RWPE2 (cell line): ENCODE measurements at regions not wholly inside any gene's neighbourhood (a gene's known extent, or its start where the extent isn't known, plus 50 kb on each side); places are given as distances from the start of the nearest gene placed in this dataset.

Experiments
- ATAC-seq: fragments of 200-7000 bp; cut with Tn5 transposase; 3 replicates; pipeline ENCODE4 v1.9.1; 2021; ENCODE audit warnings: low read depth
- DNase-seq: peaks from one replicate; pipeline ENCODE4 v3.0.0-alpha.2; 2020; ENCODE audit warnings: low spot score
- H3K27ac ChIP-seq: fragments of 450-650 bp; 2 replicates; pipeline ENCODE4 v1.5.1; 2017; ENCODE audit warnings: mild to moderate bottlenecking; ENCODE audit not compliant: poor library complexity, severe bottlenecking
- H3K27me3 ChIP-seq: fragments of 250-450 bp; sonication (Bioruptor Pico); 2 replicates; pipeline ENCODE4 v1.5.1; 2021; ENCODE audit warnings: mild to moderate bottlenecking, moderate library complexity; ENCODE audit not compliant: insufficient read depth, poor library complexity, severe bottlenecking
- H3K36me3 ChIP-seq: fragments of 250-450 bp; sonication (Bioruptor Pico); 2 replicates; pipeline ENCODE4 v1.5.1; 2020; ENCODE audit warnings: low read depth, mild to moderate bottlenecking, moderate library complexity
- H3K4me1 ChIP-seq: fragments of 250-450 bp; sonication (Bioruptor Pico); 2 replicates; pipeline ENCODE4 v1.5.1; 2021; ENCODE audit warnings: mild to moderate bottlenecking, moderate library complexity; ENCODE audit not compliant: insufficient read depth, poor library complexity, severe bottlenecking
- H3K4me3 ChIP-seq: fragments of 250-450 bp; sonication (Bioruptor Pico); 2 replicates; pipeline ENCODE4 v1.5.1; 2021; ENCODE audit warnings: mild to moderate bottlenecking, moderate library complexity; ENCODE audit not compliant: severe bottlenecking
- H3K9me3 ChIP-seq: fragments of 250-450 bp; sonication (Bioruptor Pico); 2 replicates; pipeline ENCODE4 v1.5.1; 2021; ENCODE audit warnings: mild to moderate bottlenecking, moderate library complexity; ENCODE audit not compliant: severe bottlenecking
- CTCF ChIP-seq: fragments of 450-650 bp; IDR thresholded peaks from one replicate; pipeline ENCODE4 v1.5.1; 2017; ENCODE audit warnings: mild to moderate bottlenecking, moderate library complexity; ENCODE audit not compliant: poor library complexity, severe bottlenecking

DNA sequence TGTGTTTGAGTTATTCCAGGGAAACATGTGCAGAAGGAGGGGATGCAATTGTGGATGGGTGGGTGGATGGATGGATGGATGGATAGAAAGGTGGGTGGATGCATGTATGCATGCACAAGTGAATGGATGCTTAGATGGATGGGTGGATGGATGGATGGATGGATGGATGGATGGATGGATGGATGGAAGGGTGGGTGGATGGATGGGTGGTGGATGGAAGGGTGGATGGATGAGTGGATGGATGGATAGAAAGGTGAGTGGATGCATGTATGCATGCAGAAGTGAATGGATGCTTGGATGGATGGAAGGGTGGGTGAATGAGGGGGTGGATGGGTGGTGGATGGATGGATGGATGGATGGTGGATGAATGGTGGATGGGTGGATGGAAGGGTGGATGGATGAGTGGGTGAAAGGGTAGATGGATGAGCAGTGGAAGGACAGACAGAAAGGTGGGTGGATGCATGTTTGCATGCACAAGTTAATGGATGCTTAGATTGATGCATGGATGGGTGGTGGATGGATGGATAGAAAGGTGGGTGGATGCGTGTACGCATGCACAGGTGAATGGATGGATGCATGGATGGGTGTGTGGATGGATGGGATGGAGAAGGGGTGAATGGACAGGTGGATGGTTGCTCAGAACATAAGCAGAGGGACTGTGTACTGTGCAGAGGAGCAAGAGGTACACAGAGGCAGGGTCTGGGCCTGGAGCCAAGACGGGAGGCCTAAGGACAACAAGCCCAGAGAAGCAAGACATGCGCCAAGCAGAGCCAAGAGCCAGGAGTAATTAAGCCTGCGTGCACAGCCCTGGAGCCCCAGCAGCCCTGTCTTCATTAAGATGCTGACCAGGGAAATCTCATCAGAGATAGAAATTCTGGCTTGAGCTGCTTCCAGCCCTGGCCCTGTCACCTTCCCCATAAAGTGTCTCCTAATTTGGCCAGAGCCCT is 84.6 kb upstream of the PPP1R26 start:
- DNase-seq (no peak), ATAC-seq (no peak)
- Histone ChIP-seq H3K9me3 (no peaks in the 10 kb centered on the region), H3K27me3 (no peaks in the 10 kb centered on the region), H3K27ac (no peak overlapping the region), H3K4me1 (no peaks in the 10 kb centered on the region), H3K36me3 (no peaks in the 10 kb centered on the region), H3K4me3 (no peak overlapping the region)
- TF ChIP-seq CTCF, result no peak

DNA sequence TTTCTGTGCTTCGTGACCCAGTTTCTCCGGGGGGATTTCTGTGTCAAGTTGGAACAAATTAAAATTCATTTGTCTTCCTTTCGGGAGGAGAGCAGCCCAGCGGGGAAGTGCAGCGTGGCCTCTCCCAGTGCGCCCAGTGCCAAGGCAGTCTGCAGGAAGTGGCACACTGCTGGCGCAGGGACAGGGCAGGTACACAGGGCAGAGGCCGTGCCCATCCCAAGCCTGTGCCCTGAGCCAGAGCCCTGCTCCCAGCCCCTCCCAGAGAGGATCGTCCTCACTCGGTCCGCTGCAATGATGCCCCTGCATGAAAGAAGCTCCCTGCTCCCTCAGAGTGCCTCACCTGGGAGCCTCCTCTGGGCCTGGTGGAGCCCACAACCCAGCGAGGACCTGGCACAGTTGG is 82.4 kb upstream of the PPP1R26 start:
- no peak overlapping the region for H3K4me3 ChIP-seq
- no peak for ATAC-seq
- DNase-seq, result no peak

GRCh38 chr9:135399000-135399649 is 80.5 kb upstream of the PPP1R26 start:
- Histone ChIP-seq H3K27ac (no peak overlapping the region), H3K4me1 (no peaks in the 10 kb centered on the region), H3K27me3 (no peaks in the 10 kb centered on the region), H3K36me3 (no peaks in the 10 kb centered on the region), H3K9me3 (no peaks in the 10 kb centered on the region), H3K4me3 (no peak overlapping the region)
- no peak for ATAC-seq
- no peak for TF ChIP-seq CTCF
- DNase-seq, result no peak

More for the DNA sequence above, 82.4 kb upstream of the PPP1R26 start:
- H3K36me3 ChIP-seq, result no peaks in the 10 kb centered on the region
- H3K27me3 ChIP-seq, result no peaks in the 10 kb centered on the region
- H3K27ac ChIP-seq, result no peak overlapping the region
- TF ChIP-seq CTCF, result no peak
- no peaks in the 10 kb centered on the region for H3K9me3 ChIP-seq
- no peaks in the 10 kb centered on the region for H3K4me1 ChIP-seq

GRCh38 chr9:135400496-135400895 is 79.1 kb upstream of the PPP1R26 start:
- Histone ChIP-seq H3K27ac (no peak overlapping the region), H3K27me3 (no peaks in the 10 kb centered on the region), H3K4me1 (no peaks in the 10 kb centered on the region), H3K36me3 (no peaks in the 10 kb centered on the region), H3K9me3 (no peaks in the 10 kb centered on the region), H3K4me3 (no peak overlapping the region)
- ATAC-seq, result no peak
- DNase-seq, result no peak
- TF ChIP-seq CTCF, result no peak
